ENCODE measurements at regions not wholly inside any gene's neighbourhood (a gene's known extent, or its start where the extent isn't known, plus 50 kb on each side); places are given as distances from the start of the nearest gene placed in this dataset.

GRCh38 chr15:38042707-38043445 lies 108.4 kb downstream of the TMCO5A start:
- no peaks in the 10 kb centered on the region for H3K9me3 ChIP-seq (ENCODE audit: control insufficient read depth in 1 of 2, insufficient read depth in 1 of 2, low read depth in 1 of 2, low read length in 2 of 2)
- no peaks in the 10 kb centered on the region for H3K79me2 ChIP-seq (ENCODE audit: insufficient read depth, low read length)
- ChIA-PET RAD21 (ENCODE audit: low non-redundant PET in 1 of 2, low total read pairs in 2 of 2, uncharacterized antibody in 2 of 2, unreplicated experiment in 2 of 2) (no interaction called here), POLR2A (no interaction called here), CTCF (no interaction called here)
- H3K27me3 ChIP-seq (ENCODE audit: insufficient read depth, low read length): no peaks in the 10 kb centered on the region
- no peaks in the 10 kb centered on the region for H3K4me1 ChIP-seq (ENCODE audit: control insufficient read depth in 1 of 2, insufficient read depth in 2 of 2, low read length in 2 of 2)
- no peak for ATAC-seq
- H4K20me1 ChIP-seq (ENCODE audit: insufficient read depth): no peaks in the 10 kb centered on the region
- intact Hi-C loops (cut with micrococcal nuclease): no loop called here
- H2AFZ ChIP-seq (ENCODE audit: low read depth, low read length, poor library complexity, severe bottlenecking): no peak overlapping the region
- TF ChIP-seq CEBPB (IDR thresholded peaks at IDR 0.05; ENCODE audit: low read depth): no peak
- TF ChIP-seq YY1 (IDR thresholded peaks at IDR 0.05; ENCODE audit: extremely low read depth, insufficient replicate concordance, low read depth, low read length): no peak
- no peak for TF ChIP-seq CBX3 (IDR thresholded peaks at IDR 0.05; ENCODE audit: low read depth)
- no peak for TF ChIP-seq JUND (IDR thresholded peaks at IDR 0.05)
- TF ChIP-seq ZBTB33 (IDR thresholded peaks at IDR 0.05; ENCODE audit: extremely low read depth, insufficient replicate concordance, low read length): no peak
- no peak for TF ChIP-seq EGR1 (IDR thresholded peaks at IDR 0.05; ENCODE audit: low read depth)
- no peak for TF ChIP-seq REST (IDR thresholded peaks at IDR 0.05; ENCODE audit: low read depth)
- no peak for TF ChIP-seq TCF7L2 (IDR thresholded peaks at IDR 0.05; ENCODE audit: borderline replicate concordance, extremely low read depth, insufficient read depth, insufficient read length)
- no peak for TF ChIP-seq FOSL1 (IDR thresholded peaks at IDR 0.05; ENCODE audit: low read depth)
- TF ChIP-seq POLR2A (IDR thresholded peaks at IDR 0.05; ENCODE audit: borderline replicate concordance, extremely low read depth, insufficient read depth, insufficient read length): no peak
- TF ChIP-seq SIN3A (IDR thresholded peaks at IDR 0.05; ENCODE audit: low read depth): no peak
- DNase-seq (ENCODE audit: low read depth, low spot score): no peak
- H3K4me3 ChIP-seq (replicated peaks in 1 of 2; ENCODE audit: low read depth in 1 of 2, low read length in 2 of 2): no peak overlapping the region
- H3K9me2 ChIP-seq (ENCODE audit: insufficient read depth): no peaks in the 10 kb centered on the region
- H3K27ac ChIP-seq (ENCODE audit: low read depth, low read length): no peak overlapping the region
- H3K9ac ChIP-seq (ENCODE audit: low read length): no peak overlapping the region
- BruUV-seq (replicated peaks): no TSS peak
- H3K36me3 ChIP-seq (ENCODE audit: control insufficient read depth in 1 of 2, insufficient read depth in 2 of 2, low read length in 2 of 2): no peaks in the 10 kb centered on the region
- H3K4me2 ChIP-seq (ENCODE audit: low read length): no peak overlapping the region

Data from HCT116 (cell line).